Upper lobe of left lung (tissue), 6 donors: ENCODE measurements at regions not wholly inside any gene's neighbourhood (a gene's known extent, or its start where the extent isn't known, plus 50 kb on each side); places are given as distances from the start of the nearest gene placed in this dataset.

ENCODE experiments used
- ATAC-seq, 2 donors: fragments of 200-7000 bp; cut with Tn5 transposase; one replicate each; pipeline ENCODE4 v1.9.1; 2022; ENCODE audit warnings: mild to moderate bottlenecking in 2 of 2, moderate library complexity in 2 of 2; ENCODE audit not compliant: low FRiP score in 2 of 2
- DNase-seq, 2 donors: peaks; one replicate each; pipeline ENCODE4 v3.0.0-alpha.2; 2019 to 2020
- H3K27ac ChIP-seq, 4 donors: fragments of 200-600 bp; sonication (generic); one replicate each; pipeline ENCODE4 v1.5.1; 2016 to 2019
- H3K27me3 ChIP-seq, 4 donors: fragments of 200-600 bp; sonication (generic); one replicate each; pipeline ENCODE4 v1.5.1; 2017 to 2019
- H3K36me3 ChIP-seq, 4 donors: fragments of 200-600 bp; sonication (generic); one replicate each; pipeline ENCODE4 v1.5.1; 2016 to 2019
- H3K4me1 ChIP-seq, 4 donors: fragments of 200-600 bp; sonication (generic); one replicate each; pipeline ENCODE4 v1.5.1; 2018 to 2019
- H3K4me3 ChIP-seq, 4 donors: fragments of 200-600 bp; sonication (generic); one replicate each; pipeline ENCODE4 v1.5.1; 2017 to 2019; ENCODE audit warnings: mild to moderate bottlenecking in 2 of 4, moderate library complexity in 1 of 4
- H3K9me3 ChIP-seq, 4 donors: fragments of 200-600 bp; sonication (generic); one replicate each; pipeline ENCODE4 v1.5.1; 2018 to 2019
- CTCF ChIP-seq, 6 experiments: fragments of 450-650 bp in 4 of 6; fragments of 200-600 bp in 2 of 6; sonication (generic) in 2 of 6; IDR thresholded peaks; one replicate each; pipeline ENCODE4 v1.5.1; 2016 to 2019; ENCODE audit warnings: antibody characterized with exemption in 6 of 6
- EP300 ChIP-seq, 4 donors: sonication (generic); formaldehyde crosslinking; IDR thresholded peaks; one replicate each; pipeline ENCODE4 v1.5.1; 2017; ENCODE audit warnings: antibody characterized with exemption in 4 of 4, control low read depth in 2 of 4
- POLR2A ChIP-seq, 4 donors: fragments of 450-650 bp; IDR thresholded peaks; one replicate each; pipeline ENCODE4 v1.5.1; 2016 to 2017; ENCODE audit warnings: antibody characterized with exemption in 4 of 4, mild to moderate bottlenecking in 2 of 4
- POLR2AphosphoS5 ChIP-seq, 2 donors: sonication (generic); formaldehyde crosslinking; IDR thresholded peaks; one replicate each; pipeline ENCODE4 v1.5.1; 2017; ENCODE audit warnings: antibody characterized with exemption in 2 of 2
- WGBS, 2 donors: methylation state at CpG; one replicate each; pipeline ENCODE4 v1.1.5; 2017 to 2018; 5-methylcytosine and 5-hydroxymethylcytosine counted together
- donor health status: DM: no; HTN: no; CAD: no; lungs with moderate emphysema.
- donor health status: DM: no; HTN: yes; CAD: no; lungs with severe emphysema.

- Histone ChIP-seq H3K27me3 (no peaks in the 10 kb centered on the region), H3K4me3 (no peak overlapping the region), H3K4me1 (no peaks in the 10 kb centered on the region), H3K27ac (no peak overlapping the region), H3K9me3 (peaks cover 0 to 7% (median 0%) of the 10 kb centered on the region in 4 donors), H3K36me3 (no peaks in the 10 kb centered on the region)
- TF ChIP-seq EP300 (IDR thresholded peaks at IDR 0.05) (no peak), POLR2AphosphoS5 (IDR thresholded peaks at IDR 0.05) (no peak), CTCF (IDR thresholded peaks at IDR 0.05) (no peak), POLR2A (IDR thresholded peaks at IDR 0.05) (no peak)
- ATAC-seq (no peak), DNase-seq (no peak)
- WGBS, 2 donors: 74 to 84% methylated on average over 6 of the region's 6 CpGs
Measured at GRCh38 chr2:176769499-176770370, 442.9 kb upstream of the HNRNPA3 start.

DNA sequence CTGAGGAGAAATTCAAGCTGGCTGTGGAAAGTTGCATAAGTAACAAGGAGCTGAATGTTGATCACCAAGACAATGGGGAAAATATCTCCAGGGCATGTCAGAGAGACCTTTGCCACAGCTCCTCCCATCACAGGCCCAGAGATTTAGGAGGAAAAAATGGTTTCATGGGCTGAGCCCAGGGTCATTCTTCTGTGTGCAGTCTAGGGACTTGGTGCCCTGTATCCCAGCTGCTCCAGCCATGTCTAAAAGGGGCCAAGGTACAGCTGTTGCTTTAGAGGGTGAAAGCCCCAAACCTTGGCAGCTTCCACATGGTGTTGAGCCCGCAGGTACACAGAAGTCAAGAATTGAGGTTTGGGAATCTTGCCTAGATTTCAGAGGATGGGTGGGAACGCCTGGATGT, 439.8 kb upstream of the HNRNPA3 start:
- ATAC-seq (no peak), DNase-seq (no peak)
- H3K36me3 ChIP-seq: no peaks in the 10 kb centered on the region
- 88 to 96% methylated on average over 2 of the region's 2 CpGs for WGBS, 2 donors
- no peak overlapping the region for H3K4me3 ChIP-seq
- TF ChIP-seq POLR2A (IDR thresholded peaks at IDR 0.05): no peak
- no peak for TF ChIP-seq CTCF (IDR thresholded peaks at IDR 0.05)
- no peak for TF ChIP-seq EP300 (IDR thresholded peaks at IDR 0.05)
- no peak for TF ChIP-seq POLR2AphosphoS5 (IDR thresholded peaks at IDR 0.05)
- peaks cover 0 to 7% (median 0%) of the 10 kb centered on the region in 4 donors for H3K9me3 ChIP-seq
- H3K4me1 ChIP-seq: no peaks in the 10 kb centered on the region
- no peak overlapping the region for H3K27ac ChIP-seq
- H3K27me3 ChIP-seq: no peaks in the 10 kb centered on the region

DNA sequence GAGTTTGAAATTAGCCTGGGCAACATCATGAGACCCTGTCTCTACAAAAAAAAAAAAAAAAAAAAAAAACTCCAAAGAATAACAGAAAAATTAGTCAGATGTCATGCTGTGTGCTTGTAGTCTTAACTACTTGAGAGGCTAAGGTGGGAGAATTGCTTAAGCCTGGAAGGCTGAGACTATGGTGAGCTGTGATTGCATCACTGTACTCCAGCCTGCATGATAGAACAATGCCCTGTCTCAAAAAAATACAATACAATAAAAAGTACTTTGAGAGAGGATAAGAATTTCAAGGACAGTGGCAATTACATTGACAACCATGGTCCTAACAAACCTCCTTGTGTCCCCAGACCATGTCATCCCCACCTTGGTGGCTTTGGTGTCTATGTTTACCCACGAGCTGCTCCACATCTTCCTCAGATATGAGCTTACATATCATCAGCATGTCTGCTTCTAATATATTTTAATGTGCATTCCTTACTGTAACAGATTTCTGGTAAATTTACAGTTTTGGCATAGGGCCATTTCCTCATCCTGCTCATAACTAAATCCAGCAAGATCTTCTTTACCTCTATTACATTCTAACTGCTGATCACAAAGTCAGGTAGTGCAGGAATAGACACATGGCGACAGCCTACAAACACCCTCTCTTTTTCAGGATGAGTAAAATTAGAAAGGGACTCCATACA, 437.7 kb upstream of the HNRNPA3 start:
- Histone ChIP-seq H3K4me1 (no peaks in the 10 kb centered on the region), H3K27me3 (no peaks in the 10 kb centered on the region), H3K36me3 (no peaks in the 10 kb centered on the region), H3K9me3 (peaks cover 0 to 7% (median 0%) of the 10 kb centered on the region in 4 donors), H3K27ac (no peak overlapping the region), H3K4me3 (no peak overlapping the region)
- no peak for DNase-seq
- WGBS, 2 donors: 69 to 76% methylated on average over 2 of the region's 2 CpGs
- ATAC-seq: no peak
- TF ChIP-seq POLR2AphosphoS5 (IDR thresholded peaks at IDR 0.05) (no peak), EP300 (IDR thresholded peaks at IDR 0.05) (no peak), POLR2A (IDR thresholded peaks at IDR 0.05) (no peak)

DNA sequence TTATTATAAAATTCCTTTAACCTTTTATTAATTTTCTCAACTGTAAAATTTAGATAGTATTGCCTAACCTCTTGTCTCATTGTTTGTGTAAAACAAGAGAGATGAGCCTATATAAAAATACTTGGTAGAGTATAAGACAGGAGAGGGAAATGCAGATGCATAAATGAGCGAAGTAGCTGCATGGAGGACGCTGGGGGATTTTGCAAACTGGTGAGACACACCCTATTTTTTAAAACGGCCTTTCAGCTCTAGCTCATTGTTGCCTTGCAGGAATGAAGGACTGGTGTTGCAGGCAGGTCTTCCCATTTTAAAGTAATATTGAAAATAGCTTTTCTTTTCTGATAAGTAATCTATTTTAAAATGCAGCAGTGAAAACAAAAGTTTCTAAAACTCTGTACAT, 435.3 kb upstream of the HNRNPA3 start:
- WGBS, 2 donors: 81 to 86% methylated on average over 3 of the region's 3 CpGs

More for the DNA sequence above, 435.3 kb upstream of the HNRNPA3 start:
- peaks cover 0 to 7% (median 0%) of the 10 kb centered on the region in 4 donors for H3K9me3 ChIP-seq
- H3K4me1 ChIP-seq: no peaks in the 10 kb centered on the region
- DNase-seq: no peak
- H3K27me3 ChIP-seq: no peaks in the 10 kb centered on the region
- H3K36me3 ChIP-seq: no peaks in the 10 kb centered on the region
- no peak for ATAC-seq
- TF ChIP-seq POLR2A (IDR thresholded peaks at IDR 0.05): no peak
- TF ChIP-seq POLR2AphosphoS5 (IDR thresholded peaks at IDR 0.05): no peak
- no peak for TF ChIP-seq CTCF (IDR thresholded peaks at IDR 0.05)
- no peak for TF ChIP-seq EP300 (IDR thresholded peaks at IDR 0.05)
- H3K4me3 ChIP-seq: no peak overlapping the region
- no peak overlapping the region for H3K27ac ChIP-seq
